A204.1 (cell line): ENCODE measurements at regions not wholly inside any gene's neighbourhood (a gene's known extent, or its start where the extent isn't known, plus 50 kb on each side); places are given as distances from the start of the nearest gene placed in this dataset.

Experiments
- FAIRE-seq: peaks from 2 replicates; lab custom pipeline; 2012; peaks lifted over from hg19 to GRCh38; lab: Jason Lieb, UNC

DNA sequence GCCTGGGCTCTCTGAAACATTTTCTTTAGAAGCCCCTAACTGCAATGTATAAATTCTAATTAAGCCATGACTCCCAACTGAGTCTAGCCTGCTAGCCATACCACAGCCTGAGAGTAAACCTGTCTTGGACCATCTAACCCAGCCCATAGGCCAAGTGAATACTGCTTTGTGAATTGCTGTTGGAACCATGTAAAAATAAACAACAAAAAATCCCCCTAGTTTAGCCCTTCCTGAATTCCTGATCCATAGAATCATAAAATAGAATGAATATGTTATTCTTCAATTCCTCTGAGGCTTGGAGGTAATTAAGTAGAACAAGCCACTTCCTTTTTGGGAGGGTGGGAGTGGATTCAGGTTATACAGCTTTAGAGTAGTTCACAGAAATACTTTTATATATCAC is 1496.4 kb downstream of the MRPL39 start:
- no peak for FAIRE-seq

DNA sequence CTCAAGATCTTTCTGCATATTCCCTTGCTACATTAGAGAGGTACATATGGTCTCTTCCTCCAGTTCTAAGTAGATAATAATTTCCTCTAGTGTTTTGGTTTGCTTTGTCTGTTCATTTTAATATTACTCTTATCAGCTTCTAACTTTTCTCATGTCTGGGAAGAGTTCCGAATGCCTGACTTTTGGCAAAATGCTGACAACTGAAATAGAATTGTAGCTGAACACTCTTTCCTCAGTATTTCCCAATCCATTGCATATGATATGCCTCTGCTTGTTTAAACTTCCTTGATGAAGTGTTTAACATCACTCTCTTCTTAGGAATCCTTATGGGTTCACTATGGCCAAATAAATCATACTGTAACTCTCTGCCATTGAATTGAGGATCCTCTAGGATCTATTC is 1510.1 kb downstream of the MRPL39 start:
- FAIRE-seq = no peak

DNA sequence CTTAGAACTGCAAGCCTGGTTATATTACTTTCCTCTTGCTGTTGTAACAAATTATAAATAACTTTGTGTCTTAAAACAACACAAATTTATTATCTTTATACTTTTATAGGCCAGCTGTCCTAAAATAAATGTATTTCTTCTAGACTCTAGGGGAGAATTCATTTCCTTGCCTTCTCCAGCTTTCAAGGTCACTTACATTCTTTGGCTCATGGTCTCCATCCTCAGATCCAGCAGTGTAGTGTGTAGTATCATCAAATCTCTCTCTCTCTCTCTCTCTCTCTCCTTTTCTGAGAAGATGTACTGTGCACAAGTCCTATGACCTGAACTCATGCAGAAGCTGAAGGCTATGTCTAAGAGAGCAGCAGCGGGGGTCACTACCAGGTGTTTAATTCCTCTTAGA is 1510.6 kb downstream of the MRPL39 start:
- no peak for FAIRE-seq

DNA sequence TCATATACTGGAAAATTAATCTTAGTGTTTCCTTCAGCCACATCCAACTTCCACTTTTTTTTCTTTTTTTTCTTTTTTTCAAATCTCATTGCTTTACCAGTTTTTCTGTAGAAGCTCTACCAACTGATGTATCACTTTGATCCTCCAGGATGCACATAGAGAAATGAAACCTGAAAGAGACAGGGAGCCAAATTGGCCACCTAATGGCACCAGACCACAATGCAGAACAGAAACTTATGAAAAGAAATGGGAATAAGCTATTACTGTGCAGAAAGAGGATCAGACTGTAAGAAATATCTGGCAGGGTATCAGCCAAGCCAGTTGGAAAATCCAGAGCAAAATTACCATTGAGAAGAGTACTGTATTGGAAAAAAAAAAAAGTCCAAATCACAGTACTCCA is 1514.2 kb downstream of the MRPL39 start:
- FAIRE-seq = no peak

DNA sequence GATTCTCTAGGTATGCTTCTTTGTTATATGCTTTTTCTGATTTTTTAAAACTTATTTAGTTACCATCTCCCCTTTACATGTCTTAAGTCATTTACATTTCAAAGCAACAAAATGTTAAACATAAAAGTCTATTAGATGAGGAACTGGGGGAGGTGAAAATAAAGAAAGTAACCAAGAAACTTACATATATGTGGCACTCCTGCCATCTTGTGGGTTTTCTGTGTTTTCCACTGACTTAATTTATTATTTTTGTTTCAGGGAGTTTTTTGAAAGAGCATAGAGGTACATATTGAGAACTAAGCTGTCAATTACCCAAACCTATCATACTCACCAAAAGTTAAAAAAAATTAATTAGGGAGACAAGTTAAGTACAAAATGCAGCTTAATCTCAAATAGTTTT is 1531.1 kb downstream of the MRPL39 start:
- peak; percentile 73 for FAIRE-seq

DNA sequence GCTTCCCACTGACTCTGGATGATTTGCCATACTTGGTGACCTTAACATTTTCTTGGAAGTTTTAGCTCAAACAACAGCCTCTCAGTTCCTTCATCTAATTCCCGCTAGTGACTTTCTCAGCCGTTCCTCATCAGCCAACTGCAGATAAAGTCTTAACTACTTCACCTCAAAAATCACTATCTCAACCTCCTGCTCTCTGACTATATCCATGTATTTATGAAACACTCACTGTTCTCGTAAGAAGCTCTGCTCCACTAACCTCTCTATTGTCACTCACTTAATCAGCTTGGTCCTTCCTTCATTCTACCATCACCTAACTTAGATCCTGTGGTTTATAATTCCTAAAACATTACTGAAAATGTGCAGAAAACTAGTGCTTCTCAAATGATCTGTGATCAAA is 1551.6 kb downstream of the MRPL39 start:
- FAIRE-seq = no peak

DNA sequence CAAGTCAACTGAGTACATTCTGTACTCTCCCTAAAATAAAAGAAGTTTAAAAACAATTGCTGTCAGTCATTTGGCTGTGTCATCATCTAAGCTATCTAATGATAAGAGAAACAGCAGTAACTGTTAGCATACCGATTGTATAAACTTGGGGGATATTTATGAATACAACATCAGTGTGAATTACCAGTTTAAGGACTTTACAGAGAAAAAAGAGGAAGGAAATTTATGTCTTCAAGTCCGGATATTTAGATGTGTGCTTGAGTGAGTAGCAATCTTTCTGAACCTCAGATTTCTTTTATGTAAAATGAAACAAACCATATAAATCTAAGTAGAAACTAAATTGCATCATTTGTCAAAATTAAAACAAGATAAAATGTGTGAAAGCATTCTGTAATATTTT is 1557.0 kb downstream of the MRPL39 start:
- FAIRE-seq = no peak

DNA sequence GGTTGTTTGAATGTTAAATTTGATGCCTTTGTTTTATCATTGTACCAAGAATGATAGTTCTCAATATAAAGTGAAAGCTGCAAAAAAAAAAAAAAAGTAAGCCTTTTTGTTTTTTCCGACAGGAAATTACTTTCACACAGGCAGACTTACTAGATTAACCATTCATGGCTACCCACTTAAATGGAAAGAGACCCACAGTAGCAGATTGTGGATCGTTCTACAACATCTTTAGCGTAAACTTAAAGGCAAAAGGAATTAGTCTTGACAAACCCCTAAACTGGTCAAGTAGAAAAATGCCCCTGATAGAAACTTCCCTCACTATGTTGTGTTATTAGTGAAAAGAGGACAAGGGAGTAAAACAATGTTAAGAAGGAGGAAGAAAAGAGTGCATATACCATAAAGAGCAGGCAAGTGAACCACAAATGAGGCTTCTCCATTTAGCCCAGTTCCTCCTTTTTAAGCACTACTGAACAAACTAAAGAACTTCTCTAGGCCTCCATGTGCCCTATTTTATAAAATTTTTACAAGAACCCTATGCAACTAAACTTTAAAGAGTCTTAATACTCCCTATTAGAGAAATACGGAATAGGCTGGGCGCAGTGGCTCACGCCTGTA is 1560.3 kb downstream of the MRPL39 start:
- no peak for FAIRE-seq

DNA sequence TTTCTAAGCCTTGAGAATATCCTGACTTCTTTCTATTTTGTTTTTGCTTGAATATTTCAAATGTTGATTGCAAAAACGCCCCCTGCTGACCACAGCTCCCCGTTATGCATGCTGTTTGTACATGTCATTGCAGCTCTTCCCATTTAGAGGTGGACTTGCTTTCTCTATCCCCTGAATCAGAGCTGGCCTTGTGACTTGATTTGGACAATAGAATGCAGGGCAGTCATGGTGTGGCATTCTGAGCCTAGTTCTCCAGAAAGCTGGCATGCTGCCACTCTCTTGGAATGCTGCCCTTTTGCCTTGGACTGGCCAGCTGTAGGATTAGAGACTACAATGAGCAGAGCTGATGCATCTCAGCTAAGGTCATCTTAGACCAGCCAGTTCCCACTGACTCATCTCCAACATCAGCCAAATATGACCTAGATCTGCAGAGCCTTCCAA is 1561.5 kb downstream of the MRPL39 start:
- no peak for FAIRE-seq

DNA sequence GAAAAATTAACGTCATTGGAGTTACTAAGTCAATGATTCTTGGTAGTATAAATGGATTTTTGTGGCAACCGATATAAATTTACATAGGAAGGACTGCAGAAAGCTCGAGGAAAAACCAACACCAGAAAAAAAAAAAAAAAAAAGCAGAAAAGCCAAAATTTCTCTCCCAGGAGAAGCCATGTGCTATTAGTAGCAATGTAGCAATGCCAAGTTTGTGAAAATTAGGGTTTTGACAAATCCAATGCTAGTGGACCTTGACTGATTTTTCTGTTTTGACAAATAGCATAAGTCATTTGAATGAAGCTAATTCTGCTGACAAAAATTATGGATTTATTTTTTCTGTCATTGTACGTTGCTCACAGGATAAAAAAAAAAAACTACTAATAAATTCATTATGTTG is 1561.9 kb downstream of the MRPL39 start:
- FAIRE-seq = no peak

DNA sequence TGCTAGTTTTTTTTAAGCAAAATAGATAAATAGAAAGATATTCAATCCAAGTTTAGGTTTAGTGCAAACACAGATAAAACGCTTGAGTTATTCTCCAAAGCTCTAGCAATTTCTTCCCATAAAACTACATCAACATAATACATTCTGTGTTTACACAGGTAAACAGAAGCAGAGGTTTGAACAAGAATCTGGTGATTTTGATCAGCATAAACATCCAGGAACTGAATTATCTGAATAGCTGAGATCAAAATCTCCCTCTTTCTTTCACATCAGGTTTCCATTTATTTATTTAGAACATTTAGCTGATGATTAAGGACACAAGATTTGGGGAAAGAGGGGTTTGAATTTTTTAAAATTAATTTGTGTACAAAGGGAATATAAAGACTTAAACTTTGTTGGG is 1564.6 kb downstream of the MRPL39 start:
- no peak for FAIRE-seq

DNA sequence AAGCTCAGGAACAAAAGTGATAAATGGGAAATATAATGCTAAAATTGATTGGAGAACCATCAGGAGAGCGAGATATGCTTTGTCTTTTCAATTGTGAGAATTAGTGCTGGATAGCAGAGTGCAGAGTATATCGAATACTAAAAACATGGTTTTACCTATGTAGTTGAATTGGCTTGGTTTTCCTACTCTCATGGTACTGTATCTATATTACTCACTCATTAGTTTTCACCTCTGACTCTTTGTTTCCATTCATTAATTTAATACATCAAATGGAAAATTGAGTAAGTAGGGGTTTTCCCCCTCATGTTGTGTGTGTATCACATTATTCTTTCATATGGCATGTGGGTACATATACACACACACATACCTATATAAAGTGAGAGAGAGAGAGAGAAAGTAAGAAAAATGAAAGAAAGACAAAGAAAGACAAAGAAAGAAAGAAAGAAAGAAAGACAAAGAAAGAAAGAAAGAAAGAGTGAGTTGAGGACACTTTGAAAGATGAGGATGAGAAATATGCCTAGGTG is 1574.5 kb downstream of the MRPL39 start:
- no peak for FAIRE-seq

DNA sequence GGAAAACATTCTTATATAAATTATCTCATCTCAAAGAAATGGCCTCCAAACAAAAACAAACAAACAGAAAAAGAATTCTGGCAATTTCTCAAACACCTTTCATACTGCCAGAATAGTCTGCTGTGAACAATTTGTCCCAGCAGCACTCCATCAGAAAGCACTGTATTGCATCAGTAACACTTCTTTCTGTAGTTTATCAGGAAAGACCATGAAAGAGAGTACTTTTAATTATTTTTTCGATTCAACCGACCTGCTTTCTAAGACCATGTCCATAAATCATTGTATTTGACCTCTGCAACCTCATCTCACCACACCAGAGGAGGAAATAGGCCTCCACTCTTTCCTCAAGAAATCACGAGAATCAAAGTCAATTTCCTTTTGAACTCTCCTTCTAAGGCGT is 1579.9 kb downstream of the MRPL39 start:
- no peak for FAIRE-seq

DNA sequence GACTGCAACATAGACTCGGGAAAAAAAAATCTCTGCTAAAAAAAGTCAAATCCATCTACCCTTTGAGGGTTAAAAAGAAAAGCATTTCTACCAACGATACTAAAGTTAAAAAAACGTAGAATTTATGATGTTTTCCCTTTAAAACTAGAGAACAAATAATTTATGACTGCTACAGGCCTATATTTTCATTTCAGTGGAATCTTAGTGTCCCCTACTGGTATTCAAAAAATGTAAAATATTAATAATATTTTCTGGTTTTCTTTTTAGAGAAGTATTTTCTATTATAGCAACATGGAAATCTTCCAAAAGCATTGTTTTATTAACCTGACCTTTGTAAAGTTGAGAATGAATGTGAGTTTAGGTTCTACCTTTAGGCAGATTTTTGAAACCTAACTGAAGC is 1582.2 kb downstream of the MRPL39 start:
- FAIRE-seq = peak; percentile 97

DNA sequence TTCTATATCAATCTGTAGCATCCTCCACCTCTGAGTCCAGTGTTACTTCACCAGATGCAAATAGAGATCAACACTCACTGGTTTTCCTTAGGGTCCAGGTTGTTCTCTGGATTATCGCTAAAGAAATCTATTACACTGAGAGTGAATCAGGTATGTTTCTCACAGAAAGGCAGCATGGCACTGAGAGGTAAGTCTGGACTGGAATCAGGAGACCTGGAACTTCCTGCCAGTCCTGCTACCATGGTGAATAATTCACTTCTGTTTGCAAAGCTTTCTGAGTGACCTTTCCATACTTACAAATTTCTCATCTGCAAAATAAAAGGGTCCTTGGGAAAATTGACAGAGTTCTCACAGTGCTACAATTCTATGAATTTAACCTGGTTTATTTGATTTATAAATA is 1583.3 kb downstream of the MRPL39 start:
- FAIRE-seq = no peak

DNA sequence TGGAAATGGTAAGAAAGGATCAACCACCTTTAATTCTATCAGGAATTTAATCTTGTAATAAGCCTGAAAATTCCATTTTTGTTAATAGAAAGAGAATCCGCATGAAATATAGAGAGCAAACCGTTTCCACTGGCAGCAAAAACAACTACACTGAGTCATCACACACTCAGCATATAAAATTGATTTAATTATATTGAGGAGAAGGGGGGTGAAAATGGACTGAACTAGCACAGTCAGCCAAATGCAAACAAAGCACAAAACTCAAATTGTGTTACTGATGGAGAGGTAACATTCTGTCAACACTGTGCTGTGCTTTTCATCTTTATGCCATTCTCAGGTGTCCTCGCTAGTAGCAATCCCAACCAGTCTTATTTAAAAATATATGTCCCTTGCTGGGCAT is 1583.9 kb downstream of the MRPL39 start:
- FAIRE-seq = no peak

DNA sequence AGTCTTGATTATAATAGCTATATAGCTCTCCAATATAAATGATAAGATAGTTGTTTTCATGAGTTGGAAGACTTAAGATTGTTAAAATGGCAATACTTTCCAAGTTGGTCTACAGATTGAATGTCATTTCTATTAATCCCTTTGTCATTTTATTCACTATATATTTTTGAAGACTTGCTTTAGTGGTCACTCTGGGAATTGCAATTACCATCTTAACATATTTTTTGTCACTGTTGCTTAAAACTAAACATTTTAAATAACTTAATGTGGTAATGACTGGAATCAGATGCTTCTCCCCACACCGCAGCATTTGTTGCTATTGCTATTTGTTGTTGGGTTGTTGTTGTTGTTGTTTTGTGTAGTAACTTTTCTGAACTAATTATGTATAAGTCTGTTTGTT is 1592.9 kb downstream of the MRPL39 start:
- FAIRE-seq = no peak

DNA sequence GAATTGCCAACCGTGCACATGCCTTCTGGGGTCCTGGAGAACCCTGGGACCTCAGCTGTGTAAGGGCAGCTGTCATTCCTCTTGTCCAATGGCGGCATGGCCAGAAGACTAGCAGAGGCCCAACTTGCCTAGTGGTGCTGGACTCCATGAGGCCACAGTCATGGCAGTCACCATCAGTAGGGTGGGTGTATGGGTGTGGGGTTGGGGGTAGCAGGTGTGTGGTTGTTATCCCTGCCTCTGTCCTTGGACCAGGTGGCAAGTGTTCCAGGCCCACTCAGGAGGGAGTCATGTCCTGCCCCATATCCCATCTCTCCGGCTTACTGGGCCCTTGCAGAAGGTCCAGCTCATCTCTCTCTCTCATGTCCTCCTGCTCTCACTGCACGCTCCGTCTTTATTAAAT is 1596.2 kb downstream of the MRPL39 start:
- no peak for FAIRE-seq

DNA sequence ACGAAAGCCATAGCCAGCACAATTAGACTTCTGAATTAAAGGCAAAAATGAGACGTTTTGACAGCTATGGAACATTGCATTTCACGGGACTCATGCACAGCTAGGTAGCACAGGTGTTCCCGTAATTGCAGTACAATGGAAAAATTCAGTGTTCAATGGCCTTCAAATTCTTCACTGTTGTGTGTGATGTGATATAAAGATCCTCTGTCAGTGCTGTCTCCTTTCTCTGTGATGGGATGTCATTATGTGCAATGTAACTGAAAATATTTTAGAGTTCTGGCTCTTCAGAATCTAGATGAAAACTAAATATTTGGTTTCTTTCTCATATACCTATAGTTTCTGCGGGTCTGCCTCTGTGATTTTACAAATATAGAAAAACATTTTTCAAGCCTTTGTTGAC is 1599.7 kb downstream of the MRPL39 start:
- FAIRE-seq = no peak

DNA sequence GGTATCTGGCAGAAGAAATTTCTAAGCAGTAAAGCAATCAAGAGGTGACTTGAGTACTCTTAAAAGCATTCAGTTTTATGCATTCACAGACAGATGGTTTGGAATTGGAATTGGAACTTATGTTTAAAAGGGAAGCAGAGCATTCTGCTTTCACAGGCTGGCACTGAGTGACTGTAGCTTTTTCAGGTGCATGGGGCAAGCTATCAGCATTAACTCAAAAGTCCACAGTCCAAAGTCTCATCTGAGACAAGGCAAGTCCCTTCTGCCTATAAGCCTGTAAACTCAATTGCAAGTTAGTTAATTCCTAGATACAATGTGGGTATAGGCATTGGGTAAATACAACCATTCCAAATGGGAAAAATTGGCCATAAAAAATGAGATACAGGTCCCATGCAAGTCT is 1620.3 kb downstream of the MRPL39 start:
- no peak for FAIRE-seq

DNA sequence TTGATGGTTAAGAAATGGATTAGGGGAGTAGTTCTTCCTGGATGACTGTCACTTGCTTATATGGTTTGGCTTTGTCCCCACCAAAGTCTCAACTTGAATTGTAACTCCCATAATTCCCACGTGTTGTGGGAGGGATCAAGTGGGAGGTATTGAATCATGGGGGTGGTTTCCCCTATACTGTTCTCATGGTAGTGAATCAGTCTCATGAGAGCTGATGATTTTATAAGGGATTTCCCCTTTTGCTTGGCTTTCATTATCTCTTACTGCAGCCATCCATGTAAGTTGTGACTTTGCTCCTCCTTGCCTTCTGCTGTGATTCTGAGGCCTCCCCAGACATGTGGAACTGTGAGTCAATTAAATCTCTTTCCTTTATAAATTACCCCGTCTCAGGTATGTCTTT is 1621.1 kb downstream of the MRPL39 start:
- no peak for FAIRE-seq

DNA sequence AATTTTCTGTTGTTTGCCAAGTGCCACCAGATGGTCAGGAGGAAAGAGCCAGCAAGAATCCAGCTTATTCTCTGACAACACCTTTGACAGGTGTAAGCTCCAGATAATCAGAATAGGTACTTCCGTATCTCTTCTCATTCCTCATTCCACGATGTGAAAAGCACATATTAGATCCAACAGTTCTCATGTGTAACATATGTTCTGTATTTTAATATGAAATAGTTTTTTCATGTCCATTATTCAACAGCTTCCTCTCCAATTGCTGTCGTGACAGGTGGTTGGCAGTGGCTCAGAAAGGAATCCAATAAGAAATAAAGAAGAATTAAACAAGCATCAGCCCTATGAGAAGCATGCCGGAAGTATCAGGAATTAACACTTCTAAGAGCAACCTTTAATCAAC is 1624.7 kb downstream of the MRPL39 start:
- no peak for FAIRE-seq

DNA sequence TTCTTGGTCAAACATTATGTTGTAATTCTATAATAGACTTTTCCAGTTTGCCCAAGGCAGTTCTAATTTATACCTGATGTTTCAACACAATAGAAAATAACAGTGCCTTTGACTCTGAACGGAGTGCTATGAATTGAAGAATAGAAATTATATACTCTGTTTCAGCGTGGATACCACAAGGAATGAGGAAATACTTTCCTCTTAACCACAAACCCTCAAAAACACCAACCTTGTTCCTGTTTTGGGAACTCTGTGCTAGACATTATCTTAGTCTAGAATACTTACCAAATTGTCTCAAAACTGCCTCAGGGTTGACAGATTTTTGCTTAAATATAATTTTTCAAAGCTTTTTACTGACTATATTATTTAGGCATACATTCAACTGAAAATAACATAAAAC is 1629.3 kb downstream of the MRPL39 start:
- FAIRE-seq = no peak

DNA sequence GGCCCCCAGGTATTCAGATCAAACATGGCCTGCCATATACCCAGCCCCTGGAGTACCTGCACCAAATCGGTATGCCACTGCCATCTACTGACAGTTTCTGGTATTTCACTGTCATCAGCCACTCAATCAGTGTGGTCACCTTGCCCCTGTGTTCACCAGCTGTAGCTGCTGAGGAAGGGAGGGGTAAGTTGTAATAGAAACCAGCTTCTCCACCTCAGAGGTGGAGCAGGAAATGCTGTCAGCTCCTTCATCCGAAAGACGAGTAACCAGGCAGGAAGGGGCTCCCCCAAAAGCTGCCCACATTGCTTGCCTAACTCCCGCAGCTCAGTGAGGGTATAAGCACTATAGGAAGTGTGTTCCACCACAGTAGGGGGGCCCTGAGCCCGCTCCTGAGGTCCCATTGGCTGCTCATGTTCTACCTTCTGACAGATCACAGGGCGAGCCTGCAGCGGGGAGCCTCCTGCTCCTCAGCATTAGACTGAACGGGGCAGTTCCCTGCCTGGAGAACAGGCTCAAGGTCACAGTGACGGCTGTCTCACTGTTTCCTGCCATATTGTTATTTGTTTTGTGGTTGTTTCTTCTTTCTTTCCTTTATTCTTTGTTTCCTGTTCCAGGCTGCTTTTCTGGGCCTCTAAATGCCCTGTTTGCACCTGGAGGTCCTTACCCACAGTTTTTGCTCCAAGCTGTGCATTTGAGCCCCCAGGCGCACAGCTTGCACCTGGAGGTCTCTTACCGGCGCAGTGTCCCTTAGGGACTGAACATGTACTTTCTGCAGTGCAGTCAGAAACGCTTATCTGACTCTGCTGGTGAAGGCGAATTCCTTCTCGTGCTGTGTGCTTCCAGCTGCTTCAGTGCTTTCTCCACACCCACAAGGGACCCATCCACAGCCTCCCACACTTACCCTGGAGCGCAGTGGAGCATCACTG is 1638.3 kb downstream of the MRPL39 start:
- FAIRE-seq = no peak
